Activated T-cell treated with anti-CD3 and anti-CD28 coated beads, Interleukin-2, amount 50 U/mL, for 72 hours (primary cell): ENCODE measurements at regions not wholly inside any gene's neighbourhood (a gene's known extent, or its start where the extent isn't known, plus 50 kb on each side); places are given as distances from the start of the nearest gene placed in this dataset.

Source experiments
- ATAC-seq, 2 donors: fragments of 150-1000 bp; cut with Tn5 transposase; replicated peaks in 1 of 2; 2 replicates each; pipeline ENCODE4 v1.10.0; 2021; ENCODE audit warnings: moderate library complexity in 2 of 2, mild to moderate bottlenecking in 1 of 2
- DNase-seq, 2 donors: peaks; one replicate each; pipeline ENCODE4 v3.0.0; 2021 to 2022; ENCODE audit warnings: mixed read lengths in 1 of 2
- H3K27ac Mint-ChIP-seq: one replicate; pipeline ENCODE4 v1.8.0; 2022; ENCODE audit warnings: mild to moderate bottlenecking, moderate library complexity, mixed read lengths
- H3K27me3 Mint-ChIP-seq: one replicate; pipeline ENCODE4 v1.8.0; 2022; ENCODE audit warnings: low read depth, mixed read lengths
- H3K36me3 Mint-ChIP-seq, 2 donors: one replicate each; pipeline ENCODE4 v1.8.0; 2022; ENCODE audit warnings: mixed read lengths in 2 of 2, mild to moderate bottlenecking in 1 of 2; ENCODE audit not compliant: insufficient read depth in 2 of 2
- H3K4me1 Mint-ChIP-seq: one replicate; pipeline ENCODE4 v1.8.0; 2022; ENCODE audit warnings: low read depth, mixed read lengths
- H3K4me3 Mint-ChIP-seq, 2 donors: one replicate each; pipeline ENCODE4 v1.8.0; 2022; ENCODE audit warnings: mild to moderate bottlenecking in 2 of 2, mixed read lengths in 2 of 2, moderate library complexity in 2 of 2
- H3K9me3 Mint-ChIP-seq, 2 donors: one replicate each; pipeline ENCODE4 v1.8.0; 2022; ENCODE audit warnings: mixed read lengths in 2 of 2

DNA sequence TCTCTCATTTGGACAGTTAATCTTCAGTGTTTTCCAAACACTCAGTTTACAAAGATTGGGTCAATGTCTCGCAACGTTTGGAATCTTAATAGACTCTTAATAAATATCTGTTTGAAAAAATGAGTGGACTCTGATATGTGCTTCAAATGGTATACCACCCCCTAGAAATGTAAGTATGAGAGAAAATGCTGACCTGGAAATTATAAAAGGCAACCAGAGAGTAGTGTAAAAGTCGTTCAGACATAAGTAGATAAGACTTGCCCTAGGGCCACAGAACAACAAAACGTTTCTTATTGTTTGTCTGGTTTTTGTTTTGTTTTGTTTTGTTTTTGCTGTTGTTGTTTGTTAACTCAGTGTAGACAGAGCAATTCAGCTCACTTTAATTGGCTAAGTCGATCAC, 97.4 kb upstream of the SPTLC3 start:
- Mint-ChIP-seq H3K9me3 (peaks cover 1 to 2% of the 10 kb centered on the region in 2 donors), H3K4me1 (no peaks in the 10 kb centered on the region), H3K36me3 (no peaks in the 10 kb centered on the region), H3K27me3 (peaks cover 17% of the 10 kb centered on the region), H3K27ac (no peak overlapping the region), H3K4me3 (no peak overlapping the region)
- DNase-seq, result no peak
- no peak for ATAC-seq

DNA sequence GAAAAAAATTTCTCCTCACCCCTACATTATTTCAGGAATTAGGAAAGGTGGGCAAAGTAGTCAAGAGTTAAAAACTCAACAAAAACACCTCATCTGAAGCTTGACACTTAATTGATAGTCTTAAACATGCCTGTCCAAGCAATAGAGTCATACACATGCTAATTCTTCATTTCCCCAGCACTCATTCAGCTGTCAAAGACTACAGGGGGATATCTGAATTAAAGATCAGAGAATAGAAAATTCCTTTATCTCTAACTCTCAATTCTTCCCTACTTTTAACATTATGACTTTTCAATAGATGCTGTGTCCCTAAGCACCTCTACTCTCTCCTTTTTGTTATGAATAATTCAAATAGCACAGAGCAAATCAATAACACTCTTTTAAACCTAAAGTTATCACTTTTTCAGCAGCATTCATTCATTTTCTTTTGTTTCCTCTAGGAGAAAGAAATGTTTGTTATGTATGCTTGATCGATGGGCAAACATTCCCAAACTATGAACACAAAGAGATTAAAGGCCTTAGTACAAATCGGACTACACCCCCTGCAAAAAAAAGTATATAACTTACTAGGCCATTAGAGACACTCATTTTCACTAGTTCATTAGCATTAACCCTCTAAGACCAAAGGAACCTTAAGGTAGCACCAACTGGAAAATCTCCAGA, 94.9 kb upstream of the SPTLC3 start:
- Mint-ChIP-seq H3K36me3 (no peaks in the 10 kb centered on the region), H3K27ac (no peak overlapping the region), H3K4me1 (no peaks in the 10 kb centered on the region), H3K9me3 (peaks cover 1 to 2% of the 10 kb centered on the region in 2 donors), H3K27me3 (peaks cover 17% of the 10 kb centered on the region), H3K4me3 (no peak overlapping the region)
- ATAC-seq (no peak), DNase-seq (no peak)

DNA sequence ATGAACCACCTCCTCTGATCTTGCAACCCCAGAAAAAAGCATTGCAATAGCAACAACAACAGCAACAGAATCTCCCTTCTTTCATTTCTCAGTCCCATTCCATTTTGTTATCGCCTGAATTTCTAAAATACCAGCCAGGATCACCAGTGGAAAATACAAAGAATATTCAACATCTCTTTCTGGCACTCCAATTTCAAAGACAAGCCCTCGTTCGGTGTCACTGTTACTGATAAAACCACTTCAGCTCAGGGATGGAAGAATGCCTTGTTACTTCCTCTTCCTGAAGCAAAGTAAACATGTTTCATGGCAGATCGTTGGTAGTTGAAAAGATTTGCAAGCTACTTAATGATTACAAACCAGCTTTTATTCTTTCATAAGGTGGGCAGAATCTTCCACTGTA, 94.0 kb upstream of the SPTLC3 start:
- Mint-ChIP-seq H3K9me3 (peaks cover 1 to 2% of the 10 kb centered on the region in 2 donors), H3K4me1 (no peaks in the 10 kb centered on the region), H3K4me3 (no peak overlapping the region), H3K36me3 (no peaks in the 10 kb centered on the region), H3K27me3 (peaks cover 17% of the 10 kb centered on the region), H3K27ac (no peak overlapping the region)
- ATAC-seq, result no peak
- no peak for DNase-seq

DNA sequence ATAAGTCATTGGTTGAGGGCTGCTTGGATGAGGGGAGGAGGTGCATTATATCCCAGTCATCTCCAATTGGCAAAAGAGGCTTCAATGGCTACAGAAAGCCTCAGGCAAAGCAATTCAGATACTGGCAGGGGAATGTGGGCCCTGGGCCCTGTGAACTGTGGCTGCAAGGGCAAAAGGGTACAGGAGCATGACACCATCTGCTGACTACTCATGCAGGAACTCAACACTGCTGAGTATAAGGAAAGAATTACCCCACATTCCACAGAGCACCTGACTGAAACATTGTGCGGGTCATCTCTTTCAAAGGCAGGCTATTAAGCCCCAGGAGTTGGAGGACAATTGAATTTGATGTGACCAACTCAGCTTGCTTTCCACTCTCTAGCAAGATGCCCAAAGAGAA, 92.1 kb upstream of the SPTLC3 start:
- Mint-ChIP-seq H3K36me3 (no peaks in the 10 kb centered on the region), H3K4me1 (no peaks in the 10 kb centered on the region), H3K4me3 (no peak overlapping the region), H3K27me3 (peaks cover 10% of the 10 kb centered on the region), H3K27ac (no peak overlapping the region), H3K9me3 (no peaks in the 10 kb centered on the region)
- ATAC-seq (no peak), DNase-seq (no peak)

DNA sequence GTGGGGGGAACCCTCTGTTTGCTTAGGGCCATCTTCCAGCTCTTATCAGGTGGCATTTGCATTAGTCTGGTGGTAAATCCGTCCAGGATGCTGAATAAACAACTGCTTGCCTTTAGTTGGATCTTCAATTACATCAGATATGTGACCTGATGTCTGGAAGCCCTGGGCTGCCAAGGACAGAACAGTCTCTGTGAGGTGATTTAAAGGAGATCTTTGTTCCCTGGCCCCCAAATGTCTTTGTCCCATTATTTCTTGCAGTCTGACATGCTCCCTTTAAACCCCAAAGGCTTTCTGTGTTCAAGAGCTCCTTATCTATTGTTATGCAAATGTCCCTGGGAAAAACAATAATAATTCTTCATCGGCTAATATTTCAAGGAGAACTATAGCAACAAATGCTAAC, 84.6 kb upstream of the SPTLC3 start:
- Mint-ChIP-seq H3K4me1 (peaks cover 8% of the 10 kb centered on the region), H3K36me3 (peaks cover 0 to 2% of the 10 kb centered on the region in 2 donors), H3K27ac (no peak overlapping the region), H3K9me3 (peaks cover 0 to 3% of the 10 kb centered on the region in 2 donors), H3K27me3 (peaks cover 8% of the 10 kb centered on the region), H3K4me3 (no peak overlapping the region)
- DNase-seq (no peak), ATAC-seq (no peak)

DNA sequence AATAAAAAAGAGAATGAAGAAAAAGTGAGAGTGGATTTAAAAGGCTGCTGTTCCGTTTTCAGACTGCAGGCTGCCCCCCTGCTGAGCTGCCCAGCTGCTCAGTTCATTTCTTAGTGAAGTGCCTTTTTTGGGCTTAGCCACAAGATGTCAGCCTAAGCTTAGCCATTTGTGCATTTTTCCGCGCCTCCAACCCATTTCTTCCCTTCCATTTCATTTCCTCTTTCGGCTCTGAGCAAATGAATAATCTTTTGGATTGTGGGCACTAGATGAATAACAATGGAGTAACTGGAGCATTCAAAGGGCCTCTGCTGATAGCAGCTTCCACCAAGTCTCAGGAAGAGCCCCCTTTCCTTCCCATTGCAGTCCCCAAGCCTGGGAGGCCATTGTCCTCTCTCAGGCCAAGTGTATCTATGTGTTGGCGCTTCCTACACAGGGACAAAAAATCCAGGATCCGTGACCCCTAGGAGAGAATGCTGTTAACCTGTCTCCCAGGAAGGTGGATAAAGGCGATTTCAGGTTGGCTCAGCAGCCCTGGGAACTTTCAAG, 83.5 kb upstream of the SPTLC3 start:
- Mint-ChIP-seq H3K27me3 (peaks cover 8% of the 10 kb centered on the region), H3K4me1 (peaks cover 14% of the 10 kb centered on the region), H3K27ac (no peak overlapping the region), H3K4me3 (no peak overlapping the region), H3K9me3 (peaks cover 0 to 3% of the 10 kb centered on the region in 2 donors), H3K36me3 (peaks cover 0 to 2% of the 10 kb centered on the region in 2 donors)
- ATAC-seq (peak; percentile 59 to 67), DNase-seq (peak; percentile 27 to 38)

DNA sequence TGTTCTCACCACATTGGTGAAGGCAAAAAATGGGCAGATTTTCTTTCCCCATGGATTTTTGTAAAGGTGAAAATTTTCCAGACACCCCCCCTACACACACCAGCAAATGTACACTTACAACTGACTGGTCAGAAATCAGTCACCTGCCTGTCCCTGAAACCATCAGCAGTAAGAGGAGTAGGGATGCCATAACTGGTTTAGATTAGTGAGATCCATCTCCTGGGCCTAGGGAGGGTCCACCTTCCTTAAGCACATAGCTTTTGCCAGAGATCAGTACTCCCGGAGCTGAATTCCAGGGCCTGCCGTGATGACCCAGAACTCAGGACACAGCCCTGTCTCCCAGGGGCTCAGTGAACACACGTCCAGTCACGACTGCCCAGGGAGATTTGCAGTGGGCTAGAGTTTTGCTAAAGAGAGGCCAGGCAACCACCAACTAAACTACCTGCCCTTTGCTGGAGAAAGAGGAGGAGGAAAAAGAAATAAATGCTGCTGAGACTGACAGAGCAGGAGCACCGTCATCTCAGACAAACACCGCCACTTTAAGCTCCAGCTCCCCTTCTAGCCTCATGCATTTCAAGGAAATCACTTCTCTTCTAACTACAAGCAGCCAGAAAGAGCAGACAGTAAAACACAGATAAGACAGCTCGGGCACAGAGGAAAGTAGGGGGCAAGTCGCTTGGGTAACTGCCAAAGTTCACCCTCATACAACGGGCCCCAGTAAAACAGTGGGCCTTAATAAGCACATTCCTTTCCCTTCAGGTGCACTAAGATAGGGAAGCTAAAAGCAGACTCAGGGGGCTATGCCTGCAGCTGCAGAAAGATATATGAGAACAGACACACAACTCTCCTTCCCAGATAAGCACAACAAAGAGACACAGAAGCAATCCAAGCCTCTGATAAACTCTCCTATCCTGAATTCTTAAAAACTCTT, 82.6 kb upstream of the SPTLC3 start:
- peaks cover 0 to 2% of the 10 kb centered on the region in 2 donors for H3K36me3 Mint-ChIP-seq
- peaks cover 0 to 3% of the 10 kb centered on the region in 2 donors for H3K9me3 Mint-ChIP-seq
- no peak overlapping the region for H3K4me3 Mint-ChIP-seq
- no peak for DNase-seq
- no peak overlapping the region for H3K27ac Mint-ChIP-seq
- no peak for ATAC-seq
- peaks cover 8% of the 10 kb centered on the region for H3K27me3 Mint-ChIP-seq
- H3K4me1 Mint-ChIP-seq, result peaks cover 14% of the 10 kb centered on the region

DNA sequence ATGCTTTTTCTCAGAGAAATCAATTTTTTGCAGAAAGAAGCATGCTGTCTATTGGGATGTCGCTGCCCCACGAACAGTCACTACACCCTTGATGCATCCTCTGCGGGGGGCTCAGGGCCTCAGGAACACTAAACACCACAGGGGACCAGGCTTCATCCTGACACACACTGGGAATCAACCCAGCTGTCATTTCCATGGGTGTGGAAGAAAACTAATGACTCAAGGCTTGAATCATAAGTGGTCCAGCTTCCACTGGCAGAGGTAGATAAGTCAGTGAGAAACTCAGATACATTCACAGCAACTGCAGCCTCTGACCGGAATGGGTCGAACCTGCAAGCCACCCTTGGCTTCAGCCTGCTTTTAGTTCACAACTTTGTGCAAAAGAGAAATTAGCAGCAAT, 81.3 kb upstream of the SPTLC3 start:
- peaks cover 14% of the 10 kb centered on the region for H3K27me3 Mint-ChIP-seq
- no peak overlapping the region for H3K4me3 Mint-ChIP-seq
- no peak for DNase-seq
- H3K36me3 Mint-ChIP-seq, result no peaks in the 10 kb centered on the region
- no peak overlapping the region for H3K27ac Mint-ChIP-seq
- no peaks in the 10 kb centered on the region for H3K9me3 Mint-ChIP-seq
- H3K4me1 Mint-ChIP-seq, result peaks cover 14% of the 10 kb centered on the region
- no peak for ATAC-seq

DNA sequence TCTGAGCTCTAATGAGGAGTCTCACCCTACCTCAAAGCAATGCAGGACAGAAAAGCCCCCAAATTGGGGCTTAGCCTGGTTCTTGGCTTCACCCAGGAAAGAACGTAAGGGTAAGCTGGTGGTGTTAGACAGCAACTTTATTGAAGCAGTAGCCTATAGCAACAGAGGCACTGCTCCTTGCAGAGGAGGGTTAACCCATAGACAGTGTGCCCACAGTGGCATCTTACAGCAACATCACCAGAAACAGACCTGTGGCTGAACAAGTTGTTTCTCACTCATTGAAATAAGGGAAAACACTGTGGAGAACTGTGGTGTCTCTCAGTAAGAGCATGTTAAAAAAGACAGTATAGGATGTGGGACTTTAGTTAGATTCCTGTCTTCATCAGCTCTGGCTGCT, 80.4 kb upstream of the SPTLC3 start:
- H3K36me3 Mint-ChIP-seq, result no peaks in the 10 kb centered on the region
- no peak overlapping the region for H3K27ac Mint-ChIP-seq
- ATAC-seq, result peak in 1 of 2 donors; percentile 8
- no peaks in the 10 kb centered on the region for H3K9me3 Mint-ChIP-seq
- DNase-seq, result no peak
- no peak overlapping the region for H3K4me3 Mint-ChIP-seq
- H3K27me3 Mint-ChIP-seq, result peaks cover 14% of the 10 kb centered on the region
- H3K4me1 Mint-ChIP-seq, result peaks cover 14% of the 10 kb centered on the region

DNA sequence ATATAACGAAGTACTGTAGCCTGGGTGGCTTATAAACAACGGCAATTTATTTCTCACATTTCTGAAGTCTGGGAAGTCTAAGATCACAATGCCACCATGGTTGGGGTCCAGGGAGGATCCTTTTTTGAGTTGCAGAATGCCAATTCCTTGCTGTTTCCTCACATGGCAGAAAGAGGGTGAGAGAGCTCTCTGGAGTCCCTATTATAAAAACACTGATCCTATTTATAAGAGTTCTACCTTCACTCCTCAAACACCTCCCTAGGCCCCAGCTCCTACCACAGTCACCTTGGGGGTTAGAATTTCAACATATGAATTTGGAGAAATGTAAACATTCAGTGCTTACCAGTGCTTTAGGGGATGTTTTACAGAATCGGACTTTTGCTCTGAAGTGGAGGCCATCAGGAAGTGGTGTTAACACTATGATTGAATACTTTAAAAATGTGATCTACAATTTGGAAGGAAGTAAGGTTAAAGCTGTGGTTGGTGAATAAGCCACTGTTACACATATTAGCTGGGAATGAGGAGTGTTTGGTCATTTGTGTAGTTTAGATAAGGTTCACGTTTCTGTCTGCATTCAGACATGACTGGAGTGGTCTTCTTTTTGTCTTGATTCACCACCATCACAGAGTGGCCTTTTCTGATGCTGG, 79.9 kb upstream of the SPTLC3 start:
- Mint-ChIP-seq H3K36me3 (no peaks in the 10 kb centered on the region), H3K27ac (no peak overlapping the region), H3K4me3 (no peak overlapping the region), H3K4me1 (peaks cover 14% of the 10 kb centered on the region), H3K9me3 (no peaks in the 10 kb centered on the region), H3K27me3 (peaks cover 14% of the 10 kb centered on the region)
- DNase-seq, result no peak
- peak; percentile 79 to 82 for ATAC-seq

DNA sequence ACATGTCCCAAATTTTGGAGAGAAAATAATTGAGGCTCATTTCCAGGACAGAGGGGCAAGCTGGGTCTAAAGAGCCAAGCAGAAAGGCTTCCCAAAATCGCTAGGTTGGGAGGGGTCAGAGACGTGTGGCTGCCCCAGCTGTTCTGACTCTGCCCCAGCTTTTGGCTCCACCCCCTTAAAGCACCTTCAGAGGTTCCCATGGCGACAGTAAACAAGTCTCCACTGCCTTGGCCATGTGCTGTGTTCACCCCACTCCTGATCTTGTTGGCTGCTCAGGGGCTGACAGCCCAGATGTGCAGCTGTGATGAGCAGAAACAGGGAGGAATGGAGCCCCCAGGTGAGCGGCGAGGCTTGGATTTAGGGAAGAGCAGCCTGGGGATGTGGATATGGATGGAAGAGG, 72.8 kb upstream of the SPTLC3 start:
- Mint-ChIP-seq H3K4me1 (no peaks in the 10 kb centered on the region), H3K9me3 (no peaks in the 10 kb centered on the region), H3K4me3 (no peak overlapping the region), H3K36me3 (no peaks in the 10 kb centered on the region), H3K27ac (no peak overlapping the region), H3K27me3 (peaks cover 6% of the 10 kb centered on the region)
- no peak for ATAC-seq
- no peak for DNase-seq

DNA sequence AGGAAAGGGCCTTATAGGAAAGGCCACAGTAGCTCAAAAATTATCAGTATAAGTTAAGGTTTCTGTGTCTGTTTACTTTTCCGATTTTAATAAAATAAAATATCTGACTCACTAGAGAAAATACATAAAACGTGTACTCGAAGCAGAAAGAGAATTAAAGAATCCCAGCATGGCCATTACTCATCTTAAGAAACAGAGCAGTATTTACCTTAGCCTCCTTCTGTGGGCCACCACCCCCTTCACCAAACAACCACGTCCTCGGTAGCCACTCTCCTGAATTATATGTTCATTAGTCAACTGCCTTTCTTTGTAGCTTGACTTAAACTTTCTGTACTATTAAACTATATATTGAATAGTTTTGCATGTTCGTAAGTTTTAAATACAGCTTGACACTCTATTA, 72.2 kb upstream of the SPTLC3 start:
- no peaks in the 10 kb centered on the region for H3K4me1 Mint-ChIP-seq
- H3K9me3 Mint-ChIP-seq, result no peaks in the 10 kb centered on the region
- DNase-seq, result no peak
- ATAC-seq, result no peak
- H3K27me3 Mint-ChIP-seq, result peaks cover 4% of the 10 kb centered on the region
- no peak overlapping the region for H3K4me3 Mint-ChIP-seq
- no peaks in the 10 kb centered on the region for H3K36me3 Mint-ChIP-seq
- H3K27ac Mint-ChIP-seq, result no peak overlapping the region

DNA sequence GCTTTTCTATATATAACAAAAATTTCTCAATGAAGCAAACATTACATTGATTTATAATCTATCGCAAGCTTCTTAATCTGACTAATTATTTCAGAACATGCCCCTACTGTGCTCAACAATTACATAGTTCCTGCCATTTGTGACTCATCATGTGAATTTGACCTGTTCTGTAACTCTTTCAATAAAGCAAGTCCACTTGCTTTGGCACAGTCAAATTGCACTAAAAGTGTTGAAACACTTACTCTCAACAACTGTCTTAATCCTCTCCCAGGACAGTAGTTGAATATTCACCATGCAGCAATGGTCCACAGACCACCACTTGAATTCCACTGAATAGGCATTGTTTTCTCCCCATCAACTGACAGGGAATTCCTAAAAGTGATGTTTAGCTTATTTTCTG, 67.7 kb upstream of the SPTLC3 start:
- Mint-ChIP-seq H3K4me1 (no peaks in the 10 kb centered on the region), H3K27ac (no peak overlapping the region)
- ATAC-seq, result no peak

More for the DNA sequence above, 67.7 kb upstream of the SPTLC3 start:
- H3K27me3 Mint-ChIP-seq, result peaks cover 11% of the 10 kb centered on the region
- H3K36me3 Mint-ChIP-seq, result no peaks in the 10 kb centered on the region
- DNase-seq, result no peak
- H3K9me3 Mint-ChIP-seq, result no peaks in the 10 kb centered on the region
- no peak overlapping the region for H3K4me3 Mint-ChIP-seq
